NCI-H2196 treated with DMSO at 0.1 percent for 48 hours (cell line): ENCODE measurements at regions not wholly inside any gene's neighbourhood (a gene's known extent, or its start where the extent isn't known, plus 50 kb on each side); places are given as distances from the start of the nearest gene placed in this dataset.

ENCODE experiments used
- DNase-seq: peaks from one replicate; lab custom pipeline; 2025; ENCODE audit not compliant: unreplicated experiment; lab: John Stamatoyannopoulos, UW

DNA sequence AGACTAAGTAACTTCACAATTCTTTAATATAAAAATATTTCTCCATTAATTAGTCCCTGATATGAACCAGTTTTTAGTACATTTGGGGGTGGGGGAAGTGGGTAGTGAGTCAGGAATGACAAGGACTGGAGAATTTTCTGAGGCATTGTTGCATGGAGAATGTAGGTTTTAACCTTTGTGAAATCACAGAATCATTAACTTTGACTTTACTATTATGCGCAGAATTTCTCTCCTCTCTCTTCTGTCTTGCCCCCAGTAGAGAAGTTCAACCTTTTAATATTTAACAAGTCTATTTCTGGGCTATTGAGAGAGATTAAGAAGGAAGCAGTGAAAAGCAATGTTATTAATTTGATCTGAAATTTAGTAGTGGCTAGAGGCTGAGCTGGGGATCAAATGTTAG lies 597.0 kb downstream of the PCDH18 start:
- DNase-seq: no peak

DNA sequence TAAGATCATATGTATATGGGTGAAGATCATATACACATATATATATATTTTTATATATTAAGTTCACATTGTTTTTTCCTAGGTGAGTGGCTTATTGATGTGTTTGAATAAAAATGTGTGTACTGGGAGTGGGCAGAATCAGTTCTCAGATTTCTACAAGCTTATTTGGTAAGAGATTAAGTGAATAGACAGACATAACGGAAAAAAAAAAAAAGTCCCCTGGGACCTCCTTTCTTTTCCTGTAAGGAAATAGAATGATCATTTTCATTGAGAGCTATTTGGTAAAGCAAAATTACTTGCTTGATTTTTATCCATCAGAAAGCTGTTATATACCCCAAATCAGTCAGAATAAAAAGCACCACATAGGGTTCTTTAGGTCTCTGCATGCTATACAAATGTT lies 597.7 kb downstream of the PCDH18 start:
- no peak for DNase-seq

DNA sequence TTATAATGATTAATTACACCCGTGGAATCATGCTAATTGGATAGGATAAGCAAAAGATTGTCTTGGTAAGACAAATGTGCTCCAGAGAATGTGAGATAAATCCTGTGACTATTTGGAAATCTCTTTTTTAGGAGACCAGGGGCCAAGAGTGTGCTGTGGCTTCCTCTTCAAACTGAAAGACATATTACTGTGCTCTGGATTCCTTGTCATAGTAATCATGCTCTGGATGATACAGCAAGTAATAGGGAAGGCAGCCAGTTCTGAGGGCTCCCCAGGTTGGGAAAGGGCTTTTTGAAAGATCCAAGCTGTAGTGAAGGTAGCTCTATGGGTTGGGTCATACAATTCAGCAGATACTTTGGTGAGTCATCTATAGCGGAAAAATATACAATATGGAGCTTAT lies 600.5 kb downstream of the PCDH18 start:
- DNase-seq: no peak

DNA sequence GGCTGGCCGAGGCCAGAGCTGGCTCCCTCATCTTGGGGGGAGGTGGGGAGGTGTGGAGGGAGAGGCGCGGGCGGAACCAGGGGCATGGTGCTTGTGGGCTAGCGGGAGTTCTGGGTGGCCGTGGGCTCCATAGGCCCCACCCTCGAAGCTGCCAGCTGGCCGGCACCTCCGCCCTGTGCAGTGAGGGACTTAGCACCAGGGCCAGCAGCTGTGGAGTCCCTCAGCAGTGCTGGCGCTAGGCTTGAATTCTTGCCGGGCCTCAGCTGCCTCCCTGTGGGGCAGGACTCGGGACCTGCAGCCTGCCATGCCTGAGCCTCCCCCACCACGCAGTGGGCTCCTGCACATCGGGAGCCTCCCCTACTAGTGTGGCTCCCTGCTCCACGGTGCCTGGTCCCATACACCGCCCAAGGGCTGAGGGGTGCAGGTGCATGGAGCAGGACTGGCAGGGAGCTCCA lies 603.3 kb downstream of the PCDH18 start:
- no peak for DNase-seq

DNA sequence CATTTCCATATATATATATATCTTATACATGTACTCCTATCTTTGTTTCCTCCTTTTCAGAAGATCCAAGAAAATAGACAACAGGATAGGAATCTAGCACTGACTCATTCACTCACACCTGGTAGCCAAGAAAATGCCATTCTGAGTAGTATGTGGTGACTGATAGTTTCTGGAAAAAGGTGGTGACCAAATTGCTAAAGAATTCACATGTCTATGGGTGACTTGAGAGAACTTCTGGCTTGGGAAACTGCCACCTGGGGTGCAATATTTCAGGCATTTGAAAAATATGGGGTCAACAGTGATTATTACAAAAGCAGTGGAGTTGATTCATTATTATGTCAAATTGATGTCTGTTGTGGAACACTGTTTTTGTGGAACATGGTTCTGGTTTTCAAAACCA lies 605.1 kb downstream of the PCDH18 start:
- no peak for DNase-seq

DNA sequence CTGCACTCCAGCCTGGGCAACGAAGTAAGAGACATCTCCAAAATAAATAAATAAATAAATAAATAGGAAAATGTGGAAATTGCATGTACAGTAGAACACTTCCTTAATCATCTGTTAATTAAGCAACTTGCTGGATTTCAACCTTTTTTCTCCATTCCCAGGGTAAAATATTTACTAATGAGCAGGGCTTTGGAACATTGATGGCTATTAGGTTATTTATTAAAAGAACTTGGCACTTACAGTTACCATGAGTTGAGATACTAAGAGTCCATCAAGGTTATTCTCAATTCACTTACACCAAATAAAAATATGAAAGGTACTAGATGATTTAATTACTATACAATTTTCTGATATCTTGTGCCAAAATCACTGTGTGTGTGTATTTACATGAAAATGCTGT lies 607.1 kb downstream of the PCDH18 start:
- DNase-seq: no peak

DNA sequence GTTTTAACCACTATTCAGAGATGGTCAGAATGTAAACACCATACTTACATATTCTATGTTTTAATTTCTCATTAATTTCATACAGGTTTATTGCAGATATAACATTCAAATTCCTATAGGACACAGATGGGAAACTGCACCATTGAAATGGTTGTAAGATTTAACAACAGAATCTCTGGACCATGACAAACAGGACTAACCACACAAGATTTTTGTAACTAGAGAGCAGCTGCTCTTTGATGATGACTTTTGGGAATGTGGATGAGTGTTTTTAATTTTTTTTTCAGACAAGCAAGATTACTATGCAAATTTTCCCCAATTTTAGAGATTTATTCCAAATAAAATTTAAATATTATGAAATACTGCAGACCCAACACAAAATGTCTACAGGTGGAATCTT lies 610.2 kb downstream of the PCDH18 start:
- DNase-seq: no peak

DNA sequence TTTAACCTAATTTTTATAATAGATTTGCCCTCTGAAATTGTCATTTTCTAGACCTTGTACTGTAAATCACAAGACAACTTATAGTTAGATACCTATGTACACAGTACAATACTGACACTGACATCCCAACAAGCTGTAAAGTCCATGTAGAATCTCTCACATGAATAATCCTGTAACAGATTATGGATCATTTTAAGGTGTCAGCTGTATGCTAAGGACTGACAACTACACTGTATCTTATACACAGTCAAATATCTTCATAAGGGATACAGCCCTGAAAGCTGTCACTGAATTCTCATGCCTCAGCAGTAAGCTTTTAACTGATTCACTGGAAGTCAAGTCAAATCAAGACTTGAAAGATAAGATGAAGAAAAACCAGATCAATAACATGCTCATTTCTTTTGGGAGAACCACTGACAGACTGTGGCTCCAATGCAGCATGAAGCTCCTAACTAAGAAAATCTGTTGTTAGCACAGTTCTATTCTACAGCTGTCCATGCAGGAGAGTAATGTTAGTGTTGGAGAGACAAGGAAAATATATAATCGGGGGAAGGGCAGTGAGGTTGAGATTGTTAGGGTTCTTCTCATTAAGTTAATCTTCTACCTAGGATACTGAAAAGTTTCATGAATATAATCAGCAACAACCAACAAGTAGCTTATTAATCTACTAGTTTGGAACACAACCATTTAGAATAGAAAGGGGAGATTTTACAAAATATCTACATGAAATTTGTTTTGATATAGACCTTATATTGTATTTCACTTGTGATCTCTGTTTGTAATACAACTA lies 612.0 kb downstream of the PCDH18 start:
- no peak for DNase-seq

DNA sequence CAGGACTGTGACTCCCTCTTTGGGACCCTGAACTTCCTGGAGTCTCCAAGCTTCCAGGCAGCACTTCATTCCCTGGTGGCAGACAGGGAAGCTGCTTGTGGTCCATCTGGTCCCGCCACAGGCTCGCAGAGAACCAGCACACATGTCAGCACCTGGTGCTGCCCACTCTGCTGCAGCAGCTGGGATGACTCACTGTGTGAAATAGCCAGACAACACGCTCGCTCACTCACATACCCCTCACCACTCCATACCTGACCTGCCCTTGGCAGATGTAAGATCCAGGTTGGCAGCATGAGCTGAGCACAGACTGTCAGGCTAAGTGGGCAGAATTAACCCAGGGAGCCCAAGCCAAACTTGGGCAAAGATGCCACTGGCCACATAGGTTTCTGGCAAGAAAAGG lies 613.5 kb downstream of the PCDH18 start:
- DNase-seq: no peak

DNA sequence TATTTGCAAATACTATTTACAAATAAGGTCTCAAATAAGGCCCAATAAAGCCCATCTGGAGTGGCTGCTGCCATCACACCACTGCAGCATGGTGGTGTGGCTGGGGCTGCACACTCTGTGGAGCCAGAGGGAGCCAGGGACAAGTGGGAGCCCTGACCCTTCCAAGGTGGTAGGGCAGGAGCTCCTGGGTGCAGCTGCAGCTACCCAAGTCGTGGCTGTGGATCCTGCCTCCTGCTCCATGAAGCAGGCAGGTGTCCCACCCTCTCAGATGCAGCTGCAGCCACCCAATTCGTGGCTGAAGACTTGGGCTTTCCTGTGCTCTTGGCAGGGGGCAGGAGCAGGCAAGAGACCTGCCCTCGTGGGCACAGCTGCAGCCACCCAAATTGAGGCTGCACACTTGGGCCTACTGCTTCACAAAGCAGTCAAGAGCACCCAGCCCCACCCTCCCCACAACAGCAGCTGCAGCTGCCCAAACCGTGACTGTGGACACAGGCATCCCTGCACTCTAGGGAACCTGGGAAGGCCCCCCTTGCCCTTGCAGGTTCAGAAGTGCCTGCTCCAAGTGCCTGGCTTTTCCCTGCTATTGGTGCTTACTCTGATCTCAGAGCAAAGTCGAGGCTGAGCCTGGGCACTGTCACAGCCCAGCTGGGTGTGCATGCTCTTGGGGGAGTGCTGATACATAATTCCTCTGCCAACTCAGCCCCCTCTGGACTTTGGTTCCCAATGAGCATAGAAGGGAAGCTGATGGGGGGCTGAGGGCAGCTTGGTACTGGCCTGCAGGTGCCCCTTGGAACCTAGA lies 614.8 kb downstream of the PCDH18 start:
- no peak for DNase-seq

DNA sequence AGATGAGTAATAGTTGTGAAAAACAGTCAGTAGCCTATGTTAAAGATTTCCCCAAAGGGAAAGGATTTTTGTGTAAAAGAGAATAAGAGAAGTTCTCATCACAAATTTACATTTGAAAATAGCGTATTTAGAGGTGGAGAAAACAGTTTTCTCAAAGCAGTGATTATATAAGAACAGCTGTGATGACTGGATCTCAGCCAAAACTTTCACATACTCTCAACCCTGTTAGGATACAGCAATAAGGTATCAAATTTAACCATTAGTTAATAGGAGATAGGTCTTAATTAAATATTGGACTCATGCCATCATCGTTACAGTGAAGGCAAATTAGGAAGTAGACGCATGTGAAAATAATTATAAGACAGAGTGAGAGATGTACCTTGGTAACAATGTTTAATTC lies 622.7 kb downstream of the PCDH18 start:
- DNase-seq: no peak

DNA sequence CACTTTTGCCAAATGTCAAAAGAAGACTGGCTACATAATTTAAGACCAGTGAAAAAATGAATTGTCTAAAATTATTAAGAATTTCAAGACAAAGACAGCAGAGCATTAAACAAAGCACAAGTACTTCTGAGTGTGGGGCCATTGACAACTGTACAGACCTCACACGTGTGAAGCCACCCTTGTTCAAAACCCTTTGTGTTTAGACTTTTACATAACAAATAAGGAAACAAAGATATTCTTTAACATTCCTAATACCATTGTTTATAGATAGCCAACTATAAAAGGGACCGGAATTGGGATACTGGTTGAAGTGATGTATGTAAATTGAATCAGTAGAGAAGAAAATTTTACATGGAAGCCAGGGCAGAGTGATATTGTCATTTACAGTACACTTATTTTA lies 624.2 kb downstream of the PCDH18 start:
- no peak for DNase-seq

DNA sequence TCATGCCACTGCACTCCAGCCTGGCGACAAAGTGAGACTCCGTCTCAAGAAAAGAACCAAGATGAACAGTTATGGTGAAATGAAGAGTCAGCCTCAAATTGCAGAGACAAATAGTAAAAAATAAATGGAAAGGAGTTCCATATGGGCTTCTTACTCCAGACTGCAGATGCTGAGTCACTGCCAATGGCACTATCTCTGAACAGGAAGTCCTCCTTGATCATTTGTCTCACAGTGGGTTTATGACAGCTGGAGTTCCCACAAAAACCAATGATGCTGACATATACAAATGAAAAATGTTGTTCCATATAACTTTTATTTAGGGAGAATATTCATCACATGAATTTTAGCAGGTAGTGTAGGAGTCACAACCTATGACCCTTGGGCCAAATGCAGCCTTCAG lies 631.6 kb downstream of the PCDH18 start:
- DNase-seq: no peak

DNA sequence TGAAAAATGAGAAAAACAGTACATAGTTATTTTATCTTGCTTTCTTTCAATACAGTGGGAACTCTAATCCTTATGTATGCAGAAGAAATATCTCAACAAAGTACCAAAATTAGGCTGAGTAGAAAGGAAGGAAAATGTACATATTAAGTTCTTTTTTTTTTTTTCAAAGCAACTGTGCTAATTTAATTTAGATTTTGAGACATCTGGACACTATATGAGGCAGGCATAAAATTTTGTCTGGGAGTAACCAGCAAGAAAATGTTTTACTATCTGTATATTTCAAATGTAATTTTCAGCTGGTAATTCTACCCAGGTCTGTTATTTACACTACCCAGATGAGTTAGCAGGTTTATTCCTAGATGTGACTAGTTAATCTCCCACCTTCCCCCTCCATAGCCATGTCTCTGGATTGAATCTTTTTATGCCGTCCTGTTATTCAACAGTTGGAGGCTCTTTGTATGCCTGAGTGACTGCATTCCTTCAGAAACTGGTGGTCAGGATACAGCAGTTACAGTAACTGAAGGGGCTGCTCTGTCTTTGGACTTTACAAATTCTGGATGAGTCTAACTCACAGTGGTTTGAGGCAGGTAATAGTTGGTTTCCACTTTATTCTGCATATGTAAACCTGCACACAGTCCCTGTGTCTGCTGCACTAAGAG lies 633.6 kb downstream of the PCDH18 start:
- DNase-seq: no peak

DNA sequence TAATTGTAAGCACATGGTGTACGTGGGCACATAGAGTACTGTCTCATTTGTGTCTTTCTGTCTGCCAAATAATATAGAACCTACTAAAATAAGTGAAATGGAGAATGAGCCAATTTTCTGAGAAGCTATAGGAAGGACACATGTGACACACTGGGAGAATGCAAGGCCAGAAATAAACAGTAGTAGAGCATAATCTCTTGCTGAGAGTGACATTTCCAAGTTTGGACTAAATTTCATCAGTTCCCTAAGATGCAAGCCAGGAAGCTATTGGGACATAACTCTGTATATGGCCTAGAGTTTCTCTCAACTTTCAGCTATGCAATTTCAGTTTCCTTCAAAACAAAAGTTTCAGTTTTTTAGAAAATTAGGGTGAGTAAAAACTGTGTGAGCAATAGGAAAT lies 638.7 kb downstream of the PCDH18 start:
- no peak for DNase-seq

DNA sequence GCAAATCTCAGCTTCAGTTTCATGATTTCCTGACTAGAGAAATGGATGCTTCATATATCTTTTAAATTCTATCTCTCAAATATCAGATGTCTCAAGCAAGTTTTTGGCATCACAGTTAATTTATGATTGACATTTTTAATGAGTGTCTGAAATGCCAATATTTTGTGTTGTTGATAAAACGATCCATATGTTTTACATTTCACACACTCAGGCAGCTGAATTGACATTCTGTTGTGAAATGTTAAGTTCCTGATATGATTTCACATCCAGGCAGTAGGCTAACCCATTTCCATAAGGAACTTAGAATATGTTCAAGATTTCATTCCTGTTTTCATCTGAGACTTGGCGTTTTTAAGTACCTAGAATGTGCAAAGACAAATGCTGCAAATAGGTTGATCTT lies 650.6 kb downstream of the PCDH18 start:
- no peak for DNase-seq

DNA sequence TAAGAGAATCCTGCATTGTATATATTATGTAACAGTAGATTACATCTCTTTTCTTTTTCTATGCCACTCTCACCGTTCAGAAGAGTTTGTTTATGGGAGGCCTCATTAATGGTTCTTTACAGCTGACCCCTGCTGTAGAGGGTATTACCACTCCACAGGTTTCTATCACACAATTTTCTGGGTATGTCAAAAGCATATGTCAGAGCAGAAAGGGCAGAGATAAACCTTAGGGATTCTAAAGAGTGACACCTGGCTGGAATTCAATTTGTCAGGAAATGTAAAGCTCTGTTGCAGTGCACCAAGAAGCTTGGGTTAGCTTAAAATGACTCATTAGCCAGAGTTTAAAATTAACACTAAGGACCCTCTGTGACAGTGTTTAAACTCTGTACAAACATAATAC lies 658.7 kb downstream of the PCDH18 start:
- no peak for DNase-seq

DNA sequence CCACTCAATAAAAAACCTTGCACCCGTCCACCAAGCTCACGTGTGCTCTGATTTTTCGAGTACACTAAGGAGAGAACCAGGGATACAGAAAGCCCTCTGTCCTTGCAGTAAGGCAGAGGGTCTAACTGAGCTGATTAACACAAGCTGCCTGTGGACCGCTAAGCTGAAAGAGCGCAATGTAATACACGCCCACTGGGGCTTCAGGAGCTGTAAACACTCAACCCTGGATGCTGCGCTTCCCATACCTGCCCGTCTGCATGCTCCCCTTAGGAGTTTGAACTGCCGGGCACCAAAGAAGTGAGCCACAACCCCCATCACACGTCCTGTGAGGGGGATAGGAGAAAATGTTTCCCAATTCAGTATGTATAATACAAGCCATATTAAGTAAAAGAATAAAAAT lies 664.8 kb downstream of the PCDH18 start:
- no peak for DNase-seq

DNA sequence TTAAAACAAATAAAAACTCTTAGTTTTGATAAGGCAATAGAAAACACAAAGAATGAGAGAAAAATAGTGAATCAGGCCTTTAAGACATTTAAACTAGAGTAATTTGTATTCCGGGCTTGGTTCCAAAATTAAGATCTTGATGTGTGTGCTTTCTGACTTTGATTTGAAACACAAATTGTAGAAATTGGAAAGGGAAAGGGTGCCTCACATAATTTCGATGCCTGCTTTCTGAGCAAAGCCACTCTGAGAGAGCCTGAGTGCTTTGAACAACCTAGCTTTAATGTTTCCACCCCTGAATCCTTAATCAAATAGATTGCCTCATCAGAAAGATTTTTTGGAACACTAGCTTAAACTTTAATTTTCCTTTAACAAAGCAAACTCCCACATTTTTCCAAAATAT lies 666.8 kb downstream of the PCDH18 start:
- DNase-seq: no peak

DNA sequence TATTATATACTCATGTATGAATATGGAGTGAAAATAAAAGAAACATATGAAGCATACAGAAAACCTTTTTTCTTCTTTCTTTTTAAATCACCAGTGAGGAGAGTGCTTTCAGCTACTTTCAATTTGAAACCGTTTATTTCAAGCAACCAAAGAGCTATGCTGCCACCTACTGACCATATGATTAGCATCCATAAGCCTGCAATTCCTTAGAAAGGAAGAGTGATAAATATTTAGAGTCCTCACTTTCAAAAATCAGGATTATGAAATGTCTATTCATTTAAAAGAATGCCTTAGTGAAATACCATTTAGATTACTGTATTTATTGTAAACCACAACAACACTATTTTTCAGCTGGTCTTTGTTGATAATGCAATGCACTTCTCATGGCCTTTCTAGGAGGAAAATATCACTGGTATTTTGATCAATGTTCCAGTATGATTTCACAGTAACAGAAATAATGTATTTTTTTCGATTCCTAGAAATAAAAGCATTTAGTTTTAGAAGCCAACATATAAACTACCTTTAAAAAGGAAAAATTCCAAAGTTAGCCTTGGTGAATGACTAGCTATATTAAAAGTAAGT lies 667.6 kb downstream of the PCDH18 start:
- DNase-seq: peak; percentile 3

DNA sequence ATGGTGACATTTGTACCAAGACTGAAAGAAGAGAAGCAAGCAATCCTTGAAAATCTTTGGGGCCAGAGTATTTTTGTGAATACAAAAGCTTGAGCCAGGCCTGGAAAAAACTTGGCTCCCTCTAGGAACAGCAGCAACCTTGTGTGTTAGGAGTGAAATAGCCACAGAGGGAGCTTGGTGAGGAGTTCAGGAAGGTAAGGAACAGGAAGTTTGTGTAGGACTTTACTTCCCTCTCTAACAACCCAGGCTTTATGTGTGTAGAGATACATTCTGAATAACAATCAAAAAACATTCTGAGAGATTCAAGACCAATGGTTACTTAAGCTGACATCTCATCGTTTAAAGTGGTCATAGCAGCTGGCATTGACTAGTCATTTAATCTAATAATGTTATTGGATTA lies 668.5 kb downstream of the PCDH18 start:
- no peak for DNase-seq

DNA sequence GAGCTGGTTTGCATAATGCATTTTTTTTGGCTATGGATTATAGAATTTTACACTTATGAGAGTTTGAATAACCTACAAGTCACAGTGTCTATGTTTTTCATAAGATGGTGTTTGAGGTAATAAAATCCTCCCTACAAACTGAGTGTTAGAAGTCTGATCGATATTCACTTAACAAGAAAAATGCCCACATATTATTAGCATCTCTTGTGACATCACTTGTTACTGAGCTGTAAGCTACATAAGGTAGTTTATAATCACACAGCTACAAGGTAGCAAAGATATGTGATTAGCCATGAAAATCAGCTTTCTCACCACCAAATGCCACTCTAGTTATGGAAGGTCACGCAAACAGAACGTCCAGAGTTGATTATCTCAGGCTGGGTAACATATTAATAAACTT lies 669.6 kb downstream of the PCDH18 start:
- no peak for DNase-seq
